H1 (cell line): ENCODE measurements at regions not wholly inside any gene's neighbourhood (a gene's known extent, or its start where the extent isn't known, plus 50 kb on each side); places are given as distances from the start of the nearest gene placed in this dataset.

Source experiments
- JUN ChIP-seq: IDR thresholded peaks from 2 replicates; pipeline ENCODE4 v1.6.1; 2011; ENCODE audit warnings: low read depth, mild to moderate bottlenecking, improper control_type of control experiment, low read length
- KDM5A ChIP-seq: fragments of 200-600 bp; IDR thresholded peaks from 2 replicates; pipeline ENCODE4 v1.7.1; 2012; ENCODE audit warnings: mild to moderate bottlenecking, low read length, inconsistent platforms, mixed read lengths
- SIN3A ChIP-seq, 2 experiments: IDR thresholded peaks in 1 of 2; conservative IDR thresholded peaks in 1 of 2; 2 replicates each; pipeline ENCODE4 v1.6.1; 2011 to 2012; ENCODE audit warnings: low read length in 2 of 2, improper control_type of control experiment in 1 of 2, low read depth in 1 of 2, mild to moderate bottlenecking in 1 of 2
- TF ChIP-seq, protein P1 (sequence below): fragments of 300-600 bp; sonication (generic); IDR thresholded peaks from 2 replicates; pipeline ENCODE4 v1.7.1; 2012; ENCODE audit warnings: low read length, moderate library complexity, mild to moderate bottlenecking, inconsistent platforms; ENCODE audit not compliant: insufficient replicate concordance
- TF ChIP-seq, protein P2 (sequence below): IDR thresholded peaks from 2 replicates; pipeline ENCODE4 v1.6.1; 2012; ENCODE audit warnings: low read length, inconsistent platforms

DNA sequence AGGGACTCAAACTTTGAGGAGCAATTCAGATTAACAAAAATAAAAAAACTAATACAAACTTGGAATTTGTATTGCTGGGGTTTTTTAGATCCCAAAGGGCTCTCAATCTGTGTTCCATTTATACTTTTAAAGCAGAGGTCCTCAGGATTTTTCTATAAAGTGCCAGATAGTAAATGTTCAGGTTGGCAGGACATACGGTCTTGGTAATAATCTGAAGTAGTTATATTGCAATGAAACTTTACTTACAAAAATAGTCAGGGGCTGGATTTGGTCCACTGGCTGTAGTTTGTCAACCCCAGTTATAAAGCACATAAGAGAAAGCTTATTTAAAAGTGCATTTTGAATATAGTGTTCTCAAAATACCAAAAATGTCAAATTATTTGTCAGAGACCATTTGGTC, 164.1 kb upstream of the CTSO start (continued):
- TF ChIP-seq, protein P1, sequence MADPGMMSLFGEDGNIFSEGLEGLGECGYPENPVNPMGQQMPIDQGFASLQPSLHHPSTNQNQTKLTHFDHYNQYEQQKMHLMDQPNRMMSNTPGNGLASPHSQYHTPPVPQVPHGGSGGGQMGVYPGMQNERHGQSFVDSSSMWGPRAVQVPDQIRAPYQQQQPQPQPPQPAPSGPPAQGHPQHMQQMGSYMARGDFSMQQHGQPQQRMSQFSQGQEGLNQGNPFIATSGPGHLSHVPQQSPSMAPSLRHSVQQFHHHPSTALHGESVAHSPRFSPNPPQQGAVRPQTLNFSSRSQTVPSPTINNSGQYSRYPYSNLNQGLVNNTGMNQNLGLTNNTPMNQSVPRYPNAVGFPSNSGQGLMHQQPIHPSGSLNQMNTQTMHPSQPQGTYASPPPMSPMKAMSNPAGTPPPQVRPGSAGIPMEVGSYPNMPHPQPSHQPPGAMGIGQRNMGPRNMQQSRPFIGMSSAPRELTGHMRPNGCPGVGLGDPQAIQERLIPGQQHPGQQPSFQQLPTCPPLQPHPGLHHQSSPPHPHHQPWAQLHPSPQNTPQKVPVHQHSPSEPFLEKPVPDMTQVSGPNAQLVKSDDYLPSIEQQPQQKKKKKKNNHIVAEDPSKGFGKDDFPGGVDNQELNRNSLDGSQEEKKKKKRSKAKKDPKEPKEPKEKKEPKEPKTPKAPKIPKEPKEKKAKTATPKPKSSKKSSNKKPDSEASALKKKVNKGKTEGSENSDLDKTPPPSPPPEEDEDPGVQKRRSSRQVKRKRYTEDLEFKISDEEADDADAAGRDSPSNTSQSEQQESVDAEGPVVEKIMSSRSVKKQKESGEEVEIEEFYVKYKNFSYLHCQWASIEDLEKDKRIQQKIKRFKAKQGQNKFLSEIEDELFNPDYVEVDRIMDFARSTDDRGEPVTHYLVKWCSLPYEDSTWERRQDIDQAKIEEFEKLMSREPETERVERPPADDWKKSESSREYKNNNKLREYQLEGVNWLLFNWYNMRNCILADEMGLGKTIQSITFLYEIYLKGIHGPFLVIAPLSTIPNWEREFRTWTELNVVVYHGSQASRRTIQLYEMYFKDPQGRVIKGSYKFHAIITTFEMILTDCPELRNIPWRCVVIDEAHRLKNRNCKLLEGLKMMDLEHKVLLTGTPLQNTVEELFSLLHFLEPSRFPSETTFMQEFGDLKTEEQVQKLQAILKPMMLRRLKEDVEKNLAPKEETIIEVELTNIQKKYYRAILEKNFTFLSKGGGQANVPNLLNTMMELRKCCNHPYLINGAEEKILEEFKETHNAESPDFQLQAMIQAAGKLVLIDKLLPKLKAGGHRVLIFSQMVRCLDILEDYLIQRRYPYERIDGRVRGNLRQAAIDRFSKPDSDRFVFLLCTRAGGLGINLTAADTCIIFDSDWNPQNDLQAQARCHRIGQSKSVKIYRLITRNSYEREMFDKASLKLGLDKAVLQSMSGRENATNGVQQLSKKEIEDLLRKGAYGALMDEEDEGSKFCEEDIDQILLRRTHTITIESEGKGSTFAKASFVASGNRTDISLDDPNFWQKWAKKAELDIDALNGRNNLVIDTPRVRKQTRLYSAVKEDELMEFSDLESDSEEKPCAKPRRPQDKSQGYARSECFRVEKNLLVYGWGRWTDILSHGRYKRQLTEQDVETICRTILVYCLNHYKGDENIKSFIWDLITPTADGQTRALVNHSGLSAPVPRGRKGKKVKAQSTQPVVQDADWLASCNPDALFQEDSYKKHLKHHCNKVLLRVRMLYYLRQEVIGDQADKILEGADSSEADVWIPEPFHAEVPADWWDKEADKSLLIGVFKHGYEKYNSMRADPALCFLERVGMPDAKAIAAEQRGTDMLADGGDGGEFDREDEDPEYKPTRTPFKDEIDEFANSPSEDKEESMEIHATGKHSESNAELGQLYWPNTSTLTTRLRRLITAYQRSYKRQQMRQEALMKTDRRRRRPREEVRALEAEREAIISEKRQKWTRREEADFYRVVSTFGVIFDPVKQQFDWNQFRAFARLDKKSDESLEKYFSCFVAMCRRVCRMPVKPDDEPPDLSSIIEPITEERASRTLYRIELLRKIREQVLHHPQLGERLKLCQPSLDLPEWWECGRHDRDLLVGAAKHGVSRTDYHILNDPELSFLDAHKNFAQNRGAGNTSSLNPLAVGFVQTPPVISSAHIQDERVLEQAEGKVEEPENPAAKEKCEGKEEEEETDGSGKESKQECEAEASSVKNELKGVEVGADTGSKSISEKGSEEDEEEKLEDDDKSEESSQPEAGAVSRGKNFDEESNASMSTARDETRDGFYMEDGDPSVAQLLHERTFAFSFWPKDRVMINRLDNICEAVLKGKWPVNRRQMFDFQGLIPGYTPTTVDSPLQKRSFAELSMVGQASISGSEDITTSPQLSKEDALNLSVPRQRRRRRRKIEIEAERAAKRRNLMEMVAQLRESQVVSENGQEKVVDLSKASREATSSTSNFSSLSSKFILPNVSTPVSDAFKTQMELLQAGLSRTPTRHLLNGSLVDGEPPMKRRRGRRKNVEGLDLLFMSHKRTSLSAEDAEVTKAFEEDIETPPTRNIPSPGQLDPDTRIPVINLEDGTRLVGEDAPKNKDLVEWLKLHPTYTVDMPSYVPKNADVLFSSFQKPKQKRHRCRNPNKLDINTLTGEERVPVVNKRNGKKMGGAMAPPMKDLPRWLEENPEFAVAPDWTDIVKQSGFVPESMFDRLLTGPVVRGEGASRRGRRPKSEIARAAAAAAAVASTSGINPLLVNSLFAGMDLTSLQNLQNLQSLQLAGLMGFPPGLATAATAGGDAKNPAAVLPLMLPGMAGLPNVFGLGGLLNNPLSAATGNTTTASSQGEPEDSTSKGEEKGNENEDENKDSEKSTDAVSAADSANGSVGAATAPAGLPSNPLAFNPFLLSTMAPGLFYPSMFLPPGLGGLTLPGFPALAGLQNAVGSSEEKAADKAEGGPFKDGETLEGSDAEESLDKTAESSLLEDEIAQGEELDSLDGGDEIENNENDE, result no peak
- TF ChIP-seq JUN (no peak), SIN3A (conservative IDR thresholded peaks at IDR 0.05 in 1 of 2, IDR thresholded peaks at IDR 0.05 in 1 of 2; ENCODE audit: low read depth in 1 of 2, low read length in 2 of 2) (no peak), KDM5A (no peak)
- TF ChIP-seq, protein P2, sequence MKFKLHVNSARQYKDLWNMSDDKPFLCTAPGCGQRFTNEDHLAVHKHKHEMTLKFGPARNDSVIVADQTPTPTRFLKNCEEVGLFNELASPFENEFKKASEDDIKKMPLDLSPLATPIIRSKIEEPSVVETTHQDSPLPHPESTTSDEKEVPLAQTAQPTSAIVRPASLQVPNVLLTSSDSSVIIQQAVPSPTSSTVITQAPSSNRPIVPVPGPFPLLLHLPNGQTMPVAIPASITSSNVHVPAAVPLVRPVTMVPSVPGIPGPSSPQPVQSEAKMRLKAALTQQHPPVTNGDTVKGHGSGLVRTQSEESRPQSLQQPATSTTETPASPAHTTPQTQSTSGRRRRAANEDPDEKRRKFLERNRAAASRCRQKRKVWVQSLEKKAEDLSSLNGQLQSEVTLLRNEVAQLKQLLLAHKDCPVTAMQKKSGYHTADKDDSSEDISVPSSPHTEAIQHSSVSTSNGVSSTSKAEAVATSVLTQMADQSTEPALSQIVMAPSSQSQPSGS, result no peak
